ENCODE measurements at regions not wholly inside any gene's neighbourhood (a gene's known extent, or its start where the extent isn't known, plus 50 kb on each side); places are given as distances from the start of the nearest gene placed in this dataset.

DNA sequence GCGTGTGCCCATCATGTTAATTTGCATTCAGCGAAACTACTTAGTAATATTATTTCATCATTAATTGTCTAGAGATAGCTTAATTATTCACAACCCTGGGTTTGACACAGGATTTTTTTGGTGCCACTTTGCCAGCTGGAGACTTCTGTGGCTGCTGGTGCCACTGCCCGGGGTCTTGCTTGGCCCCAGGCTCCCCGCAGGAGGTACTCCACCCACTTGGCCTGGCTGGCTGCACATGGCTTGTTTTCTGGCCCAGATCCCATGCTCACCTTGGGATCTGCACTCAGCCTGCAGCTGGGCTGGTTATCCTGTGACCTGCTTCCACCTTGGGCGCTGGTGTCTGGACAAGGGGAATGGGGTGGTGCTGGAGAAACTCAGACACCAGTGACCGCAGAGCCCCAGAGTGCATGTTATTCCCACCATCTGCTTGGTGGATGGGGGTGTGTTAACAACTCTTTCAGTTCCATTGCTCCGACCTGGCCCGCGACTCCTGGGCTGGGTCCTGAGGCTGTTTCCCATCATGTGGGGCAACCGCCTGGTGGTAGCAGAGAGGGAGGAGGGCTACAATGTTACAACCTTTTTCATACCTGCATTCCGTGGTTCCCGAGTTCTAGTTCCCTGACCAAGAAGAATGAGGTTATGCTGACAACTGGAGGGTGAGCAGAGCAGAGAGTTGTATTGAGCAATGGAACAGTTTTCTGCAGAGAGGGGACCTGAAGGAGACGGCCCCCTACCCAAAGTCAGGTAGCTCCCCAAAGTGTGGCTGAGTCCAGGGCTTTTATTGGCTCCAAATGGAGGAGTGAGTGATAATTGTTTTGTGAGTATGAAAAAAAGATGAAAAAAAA is 1950.0 kb upstream of the IGFBP7 start:
- Mint-ChIP-seq H3K9me3 (ENCODE audit: low read depth, unreplicated experiment) (peaks cover 7% of the 10 kb centered on the region), H3K4me1 (ENCODE audit: low read depth, unreplicated experiment) (no peaks in the 10 kb centered on the region), H3K4me3 (ENCODE audit: low read depth, unreplicated experiment) (no peak overlapping the region), H3K36me3 (ENCODE audit: insufficient read depth, unreplicated experiment) (no peaks in the 10 kb centered on the region), H3K27me3 (ENCODE audit: unreplicated experiment) (no peaks in the 10 kb centered on the region), H3K27ac (ENCODE audit: unreplicated experiment) (no peak overlapping the region)
- no TSS peak for BruUV-seq (replicated peaks)
- CTCF ChIA-PET = no interaction called here
- intact Hi-C loops (cut with micrococcal nuclease; ENCODE audit: unreplicated experiment) = no loop called here
- TF ChIP-seq, protein P1, sequence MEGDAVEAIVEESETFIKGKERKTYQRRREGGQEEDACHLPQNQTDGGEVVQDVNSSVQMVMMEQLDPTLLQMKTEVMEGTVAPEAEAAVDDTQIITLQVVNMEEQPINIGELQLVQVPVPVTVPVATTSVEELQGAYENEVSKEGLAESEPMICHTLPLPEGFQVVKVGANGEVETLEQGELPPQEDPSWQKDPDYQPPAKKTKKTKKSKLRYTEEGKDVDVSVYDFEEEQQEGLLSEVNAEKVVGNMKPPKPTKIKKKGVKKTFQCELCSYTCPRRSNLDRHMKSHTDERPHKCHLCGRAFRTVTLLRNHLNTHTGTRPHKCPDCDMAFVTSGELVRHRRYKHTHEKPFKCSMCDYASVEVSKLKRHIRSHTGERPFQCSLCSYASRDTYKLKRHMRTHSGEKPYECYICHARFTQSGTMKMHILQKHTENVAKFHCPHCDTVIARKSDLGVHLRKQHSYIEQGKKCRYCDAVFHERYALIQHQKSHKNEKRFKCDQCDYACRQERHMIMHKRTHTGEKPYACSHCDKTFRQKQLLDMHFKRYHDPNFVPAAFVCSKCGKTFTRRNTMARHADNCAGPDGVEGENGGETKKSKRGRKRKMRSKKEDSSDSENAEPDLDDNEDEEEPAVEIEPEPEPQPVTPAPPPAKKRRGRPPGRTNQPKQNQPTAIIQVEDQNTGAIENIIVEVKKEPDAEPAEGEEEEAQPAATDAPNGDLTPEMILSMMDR (IDR thresholded peaks at IDR 0.05; ENCODE audit: unreplicated experiment) = no peak
- DNase-seq = no peak

DNA sequence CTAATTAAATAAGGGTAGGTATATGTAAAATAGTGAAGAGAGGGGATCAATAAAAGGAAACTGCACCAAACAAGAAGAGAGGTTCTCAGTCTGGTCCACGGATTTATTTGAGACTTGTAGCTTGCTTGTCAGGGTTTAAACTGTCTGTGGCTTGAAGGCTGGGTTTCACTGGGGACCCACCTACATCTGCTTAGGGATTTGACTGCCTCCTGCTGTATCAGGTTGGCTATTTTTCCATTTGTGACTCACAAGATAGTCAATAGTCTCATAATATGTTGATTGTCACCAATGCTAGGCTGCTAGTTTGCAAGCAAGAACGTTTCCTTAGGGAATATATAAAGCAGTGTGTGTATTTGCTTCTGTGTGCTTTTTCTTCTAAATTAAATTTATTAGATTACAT is 1950.7 kb upstream of the IGFBP7 start:
- H3K27me3 Mint-ChIP-seq (ENCODE audit: unreplicated experiment) = no peaks in the 10 kb centered on the region
- intact Hi-C loops (cut with micrococcal nuclease; ENCODE audit: unreplicated experiment) = no loop called here
- H3K27ac Mint-ChIP-seq (ENCODE audit: unreplicated experiment) = no peak overlapping the region
- no peak for DNase-seq
- H3K4me3 Mint-ChIP-seq (ENCODE audit: low read depth, unreplicated experiment) = no peak overlapping the region
- H3K36me3 Mint-ChIP-seq (ENCODE audit: insufficient read depth, unreplicated experiment) = no peaks in the 10 kb centered on the region
- H3K4me1 Mint-ChIP-seq (ENCODE audit: low read depth, unreplicated experiment) = no peaks in the 10 kb centered on the region
- BruUV-seq (replicated peaks) = no TSS peak
- CTCF ChIA-PET = no interaction called here
- peaks cover 7% of the 10 kb centered on the region for H3K9me3 Mint-ChIP-seq (ENCODE audit: low read depth, unreplicated experiment)
- TF ChIP-seq, protein P1 (IDR thresholded peaks at IDR 0.05; ENCODE audit: unreplicated experiment) = no peak

DNA sequence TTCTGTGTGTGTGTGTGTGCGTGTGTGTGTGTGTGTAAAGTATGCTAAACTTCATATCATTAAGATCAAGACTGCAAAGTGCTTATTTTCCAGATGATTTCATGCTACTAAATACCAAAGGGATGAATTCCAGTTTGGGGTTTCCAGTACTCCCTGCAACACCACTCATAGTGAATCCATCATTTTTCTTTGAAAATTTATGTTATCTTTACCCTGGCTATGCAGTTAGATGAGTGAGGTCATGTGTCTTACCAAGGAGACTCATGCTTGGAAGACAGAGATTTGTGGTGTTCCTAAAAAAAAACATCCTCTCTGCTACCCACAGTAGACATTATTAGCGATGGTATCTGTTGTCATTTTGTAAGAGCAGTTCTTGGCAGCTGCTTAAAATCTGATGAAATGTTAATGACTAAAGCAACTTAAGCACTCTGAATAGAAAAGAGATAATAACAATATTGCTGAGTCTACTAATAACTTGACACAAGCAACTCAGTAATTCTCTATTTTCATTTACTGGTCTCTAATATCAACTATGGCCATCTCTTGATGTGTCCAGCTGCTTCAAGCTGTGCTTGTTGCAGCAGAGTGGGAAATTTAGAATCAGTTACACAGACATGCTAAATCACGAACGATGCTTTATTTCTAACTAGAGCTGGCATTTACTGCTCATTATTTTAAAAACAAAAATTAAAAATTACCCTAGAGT is 1953.0 kb upstream of the IGFBP7 start:
- no TSS peak for BruUV-seq (replicated peaks)
- Mint-ChIP-seq H3K36me3 (ENCODE audit: insufficient read depth, unreplicated experiment) (no peaks in the 10 kb centered on the region), H3K27ac (ENCODE audit: unreplicated experiment) (no peak overlapping the region), H3K9me3 (ENCODE audit: low read depth, unreplicated experiment) (peaks cover 7% of the 10 kb centered on the region), H3K27me3 (ENCODE audit: unreplicated experiment) (no peaks in the 10 kb centered on the region), H3K4me3 (ENCODE audit: low read depth, unreplicated experiment) (no peak overlapping the region), H3K4me1 (ENCODE audit: low read depth, unreplicated experiment) (no peaks in the 10 kb centered on the region)
- DNase-seq = no peak
- CTCF ChIA-PET = no interaction called here
- intact Hi-C loops (cut with micrococcal nuclease; ENCODE audit: unreplicated experiment) = no loop called here
- TF ChIP-seq, protein P1 (IDR thresholded peaks at IDR 0.05; ENCODE audit: unreplicated experiment) = no peak

DNA sequence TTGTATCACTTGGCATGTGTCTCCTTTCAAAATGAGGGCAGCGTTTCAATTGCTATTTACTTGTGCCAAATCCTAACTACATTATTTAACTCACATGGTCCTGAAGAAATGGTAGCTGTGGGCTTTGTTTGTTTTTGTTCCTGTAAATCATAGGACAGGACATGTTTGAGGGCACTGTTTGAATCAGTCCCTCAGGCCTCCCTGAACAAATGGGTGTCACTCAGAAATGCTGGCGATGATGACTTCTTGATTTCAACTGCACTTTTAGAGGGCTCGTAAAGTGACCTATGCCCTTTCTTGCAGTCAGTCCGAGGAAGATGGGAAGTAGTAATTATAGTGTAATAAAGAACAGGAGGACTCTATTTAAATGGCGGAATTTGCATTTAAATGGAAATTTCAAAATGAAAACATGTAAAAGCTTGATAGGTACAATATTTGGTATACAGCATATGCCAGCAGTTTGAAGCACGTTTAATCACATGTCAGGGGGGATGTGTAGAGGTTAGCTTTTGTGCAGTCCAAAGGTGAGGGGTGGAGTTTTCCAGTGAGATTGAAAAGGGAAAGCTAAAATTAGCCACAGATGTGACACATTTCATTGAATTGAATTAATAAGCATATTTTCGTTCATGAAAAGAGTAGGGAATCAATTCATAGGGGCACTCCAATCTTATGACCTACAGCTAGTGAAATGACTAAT is 1958.7 kb upstream of the IGFBP7 start:
- CTCF ChIA-PET = no interaction called here
- H3K27ac Mint-ChIP-seq (ENCODE audit: unreplicated experiment) = no peak overlapping the region
- H3K4me3 Mint-ChIP-seq (ENCODE audit: low read depth, unreplicated experiment) = no peak overlapping the region
- TF ChIP-seq, protein P1 (IDR thresholded peaks at IDR 0.05; ENCODE audit: unreplicated experiment) = no peak
- no TSS peak for BruUV-seq (replicated peaks)
- DNase-seq = no peak
- no peaks in the 10 kb centered on the region for H3K27me3 Mint-ChIP-seq (ENCODE audit: unreplicated experiment)
- intact Hi-C loops (cut with micrococcal nuclease; ENCODE audit: unreplicated experiment) = no loop called here
- no peaks in the 10 kb centered on the region for H3K4me1 Mint-ChIP-seq (ENCODE audit: low read depth, unreplicated experiment)
- no peaks in the 10 kb centered on the region for H3K36me3 Mint-ChIP-seq (ENCODE audit: insufficient read depth, unreplicated experiment)
- H3K9me3 Mint-ChIP-seq (ENCODE audit: low read depth, unreplicated experiment) = peaks cover 3% of the 10 kb centered on the region

All from Calu3 (cell line).